MCF 10A (cell line): ENCODE measurements at regions not wholly inside any gene's neighbourhood (a gene's known extent, or its start where the extent isn't known, plus 50 kb on each side); places are given as distances from the start of the nearest gene placed in this dataset.

Experiments
- BruUV-seq: library from RNA; stranded (reverse); fragments of 400-500 nt; replicated peaks from 2 replicates; lab custom pipeline; 2021; lab: Mats Ljungman, UMichigan
- CTCF ChIA-PET: fragments of 300-600 bp; sonication (Branson Sonifier 250); formaldehyde crosslinking; extraction: SDS; loops from one replicate; lab custom pipeline; 2021; ENCODE audit warnings: antibody characterized with exemption, inconsistent platforms; lab: Yijun Ruan, JAX
- POLR2A ChIA-PET: fragments of 300-600, 350-650 bp; sonication (Branson Sonifier 250); formaldehyde crosslinking; extraction: SDS; loops from one replicate; lab custom pipeline; 2020; ENCODE audit warnings: antibody characterized with exemption, inconsistent platforms; lab: Yijun Ruan, JAX
- DNase-seq: peaks from one replicate; pipeline ENCODE4 v3.0.0-alpha.2; 2018; ENCODE audit not compliant: unreplicated experiment
- H3K27ac Mint-ChIP-seq: one replicate; pipeline ENCODE4 v1.8.0; 2022; ENCODE audit warnings: mild to moderate bottlenecking, low read depth, mixed read lengths; ENCODE audit not compliant: unreplicated experiment
- H3K27me3 Mint-ChIP-seq: one replicate; pipeline ENCODE4 v1.8.0; 2022; ENCODE audit warnings: mixed read lengths; ENCODE audit not compliant: insufficient read depth, unreplicated experiment
- H3K36me3 Mint-ChIP-seq: one replicate; pipeline ENCODE4 v1.8.0; 2022; ENCODE audit warnings: mild to moderate bottlenecking, moderate library complexity, mixed read lengths; ENCODE audit not compliant: insufficient read depth, unreplicated experiment
- H3K4me1 Mint-ChIP-seq: one replicate; pipeline ENCODE4 v1.8.0; 2022; ENCODE audit warnings: mixed read lengths; ENCODE audit not compliant: insufficient read depth, unreplicated experiment
- H3K4me3 Mint-ChIP-seq: one replicate; pipeline ENCODE4 v1.8.0; 2022; ENCODE audit warnings: mild to moderate bottlenecking, moderate library complexity, mixed read lengths; ENCODE audit not compliant: unreplicated experiment
- H3K9me3 Mint-ChIP-seq: one replicate; pipeline ENCODE4 v1.8.0; 2022; ENCODE audit warnings: mixed read lengths; ENCODE audit not compliant: unreplicated experiment
- intact Hi-C: fragments of 100-400 bp; cut with micrococcal nuclease; formaldehyde crosslinking; loops from 2 replicates; pipeline ENCODE4 v1.14.1; 2022
- TF ChIP-seq, protein P1 (sequence below): fragments of 200-600 bp; IDR thresholded peaks from one replicate; pipeline ENCODE4 v1.8.0; 2022; ENCODE audit warnings: antibody characterized with exemption, mild to moderate bottlenecking; ENCODE audit not compliant: unreplicated experiment

DNA sequence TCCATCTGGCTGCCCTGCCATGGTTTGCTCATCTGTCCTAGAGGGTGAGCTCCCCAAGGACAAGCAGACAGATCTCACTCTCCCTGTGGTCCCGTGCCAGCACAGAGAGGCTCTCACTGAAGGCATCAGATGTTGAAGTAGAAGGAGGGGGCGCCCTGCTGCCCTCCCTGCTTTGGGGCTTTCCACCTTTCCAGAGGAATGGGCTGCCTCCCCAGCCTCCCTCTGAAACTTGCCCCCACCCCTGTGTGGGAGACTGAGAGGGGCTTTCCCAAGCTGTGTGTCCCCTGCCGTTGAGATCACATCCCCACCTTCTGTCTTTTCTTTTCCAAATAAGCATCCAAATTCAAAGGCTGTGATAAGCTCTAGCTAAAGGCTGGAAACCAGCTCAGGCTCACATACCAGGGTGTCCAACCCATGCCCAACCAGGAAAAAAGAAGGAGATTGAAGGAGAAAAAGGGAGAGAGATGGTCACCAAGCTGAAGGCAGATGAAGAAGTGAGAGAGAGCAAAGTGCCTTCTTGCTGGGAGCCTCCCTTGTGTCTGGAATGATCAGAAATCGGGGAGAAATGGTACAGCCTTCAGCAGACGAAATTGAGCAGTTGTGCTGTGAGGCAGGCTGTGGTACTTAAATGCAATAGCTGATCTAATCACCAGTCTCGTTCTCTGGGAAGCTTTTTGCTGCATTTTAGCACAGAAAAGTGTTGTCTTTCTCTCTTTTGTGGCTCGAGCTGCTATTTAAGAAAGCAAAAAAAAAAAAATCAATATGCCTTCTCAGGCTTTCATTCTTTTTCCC, 145.9 kb upstream of the LHX1 start:
- POLR2A ChIA-PET: no interaction called here
- CTCF ChIA-PET: interaction anchor here (0.6 to 1.1 kb wide), 3 partner anchors 9 to 83 kb away, joined by 3 read pairs; no protein-coding TSS in a partner anchor
- no TSS peak for BruUV-seq
- intact Hi-C loops: no loop called here
- Mint-ChIP-seq H3K27me3 (peaks cover 59% of the 10 kb centered on the region), H3K4me3 (no peak overlapping the region), H3K27ac (no peak overlapping the region), H3K4me1 (no peaks in the 10 kb centered on the region), H3K9me3 (no peaks in the 10 kb centered on the region), H3K36me3 (no peaks in the 10 kb centered on the region)
- TF ChIP-seq, protein P1, sequence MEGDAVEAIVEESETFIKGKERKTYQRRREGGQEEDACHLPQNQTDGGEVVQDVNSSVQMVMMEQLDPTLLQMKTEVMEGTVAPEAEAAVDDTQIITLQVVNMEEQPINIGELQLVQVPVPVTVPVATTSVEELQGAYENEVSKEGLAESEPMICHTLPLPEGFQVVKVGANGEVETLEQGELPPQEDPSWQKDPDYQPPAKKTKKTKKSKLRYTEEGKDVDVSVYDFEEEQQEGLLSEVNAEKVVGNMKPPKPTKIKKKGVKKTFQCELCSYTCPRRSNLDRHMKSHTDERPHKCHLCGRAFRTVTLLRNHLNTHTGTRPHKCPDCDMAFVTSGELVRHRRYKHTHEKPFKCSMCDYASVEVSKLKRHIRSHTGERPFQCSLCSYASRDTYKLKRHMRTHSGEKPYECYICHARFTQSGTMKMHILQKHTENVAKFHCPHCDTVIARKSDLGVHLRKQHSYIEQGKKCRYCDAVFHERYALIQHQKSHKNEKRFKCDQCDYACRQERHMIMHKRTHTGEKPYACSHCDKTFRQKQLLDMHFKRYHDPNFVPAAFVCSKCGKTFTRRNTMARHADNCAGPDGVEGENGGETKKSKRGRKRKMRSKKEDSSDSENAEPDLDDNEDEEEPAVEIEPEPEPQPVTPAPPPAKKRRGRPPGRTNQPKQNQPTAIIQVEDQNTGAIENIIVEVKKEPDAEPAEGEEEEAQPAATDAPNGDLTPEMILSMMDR: no peak
- DNase-seq: no peak

DNA sequence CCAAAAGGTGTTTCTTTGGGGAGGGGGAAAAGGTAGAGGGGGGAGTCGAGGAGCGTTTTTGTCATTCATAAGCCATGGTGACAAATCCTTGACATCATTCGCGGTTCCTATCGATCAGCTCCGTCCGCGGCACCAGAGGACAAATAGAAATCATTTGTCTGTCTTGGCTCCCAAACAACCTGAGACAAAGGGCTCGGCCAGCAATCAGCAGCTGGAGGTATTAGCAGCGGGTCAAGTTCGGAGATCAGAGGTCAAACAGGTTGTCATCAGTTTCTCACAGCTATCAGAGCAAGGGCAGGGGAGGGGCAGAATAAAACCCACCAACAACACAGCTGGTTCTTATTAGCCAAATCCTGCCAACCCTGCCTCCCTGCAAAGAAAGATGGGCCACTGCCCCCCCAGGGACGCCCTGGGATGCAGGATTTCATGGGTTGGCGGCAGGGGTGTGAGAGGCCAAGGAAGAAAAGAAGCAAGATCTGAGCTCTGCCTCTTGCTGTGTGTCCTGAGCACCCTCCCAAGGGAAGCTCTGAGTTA, 145.3 kb upstream of the LHX1 start:
- TF ChIP-seq, protein P1: no peak
- no peak for DNase-seq
- H3K4me1 Mint-ChIP-seq: no peaks in the 10 kb centered on the region
- no peak overlapping the region for H3K27ac Mint-ChIP-seq
- H3K27me3 Mint-ChIP-seq: peaks cover 53% of the 10 kb centered on the region
- ChIA-PET CTCF (interaction anchor here (0.7 to 1.1 kb wide), 2 partner anchors 27 to 82 kb away, joined by 3 read pairs; no protein-coding TSS in a partner anchor), POLR2A (no interaction called here)
- no peaks in the 10 kb centered on the region for H3K36me3 Mint-ChIP-seq
- no peak overlapping the region for H3K4me3 Mint-ChIP-seq
- intact Hi-C loops: no loop called here
- no TSS peak for BruUV-seq
- H3K9me3 Mint-ChIP-seq: no peaks in the 10 kb centered on the region

DNA sequence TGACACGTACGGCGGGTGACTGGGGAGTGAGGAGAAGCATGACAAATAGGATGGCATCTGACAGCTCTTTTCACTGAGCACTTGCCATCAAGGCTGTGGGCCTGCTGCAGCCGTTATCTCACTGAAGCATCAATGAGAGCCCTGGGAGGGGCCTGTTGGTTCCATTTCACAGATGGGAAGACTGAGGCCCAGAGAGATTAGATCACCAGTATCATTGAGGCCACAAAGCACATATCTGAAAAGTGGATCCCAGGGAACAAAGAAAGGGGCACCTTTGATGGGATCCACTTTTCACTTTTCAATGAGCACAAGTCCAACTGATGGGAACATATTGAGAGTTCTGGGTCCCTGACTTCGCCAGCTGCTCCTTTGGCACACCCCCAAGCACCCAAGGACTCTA, 144.4 kb upstream of the LHX1 start:
- Mint-ChIP-seq H3K4me1 (no peaks in the 10 kb centered on the region), H3K36me3 (no peaks in the 10 kb centered on the region), H3K4me3 (no peak overlapping the region), H3K9me3 (no peaks in the 10 kb centered on the region), H3K27ac (no peak overlapping the region), H3K27me3 (peaks cover 44% of the 10 kb centered on the region)
- POLR2A ChIA-PET: no interaction called here
- BruUV-seq: no TSS peak
- intact Hi-C loops: no loop called here
- CTCF ChIA-PET: no interaction called here
- no peak for DNase-seq
- TF ChIP-seq, protein P1: no peak

DNA sequence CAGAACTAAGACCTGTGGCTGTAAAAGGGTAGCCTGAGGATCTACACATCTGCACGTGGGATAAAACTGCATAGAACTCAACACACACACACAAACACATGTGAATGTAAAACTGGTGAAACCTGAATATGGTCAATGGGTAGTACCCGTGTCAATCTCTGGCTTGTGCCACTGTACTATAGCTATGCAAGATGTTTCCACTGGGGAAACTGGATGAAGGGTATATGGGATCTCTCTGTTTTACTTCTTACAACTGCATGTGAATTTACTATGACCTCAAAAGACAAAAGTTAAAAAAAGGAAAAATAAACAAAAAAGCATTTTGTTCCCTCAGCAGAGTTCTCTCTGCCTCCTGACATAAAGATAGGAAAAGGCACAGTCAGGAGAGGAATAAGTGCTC, 143.3 kb upstream of the LHX1 start:
- CTCF ChIA-PET: no interaction called here
- no peak overlapping the region for H3K4me3 Mint-ChIP-seq
- no peaks in the 10 kb centered on the region for H3K36me3 Mint-ChIP-seq
- DNase-seq: no peak
- H3K9me3 Mint-ChIP-seq: no peaks in the 10 kb centered on the region
- POLR2A ChIA-PET: no interaction called here
- peaks cover 39% of the 10 kb centered on the region for H3K27me3 Mint-ChIP-seq
- TF ChIP-seq, protein P1: no peak
- no TSS peak for BruUV-seq
- no peak overlapping the region for H3K27ac Mint-ChIP-seq
- no peaks in the 10 kb centered on the region for H3K4me1 Mint-ChIP-seq
- intact Hi-C loops: no loop called here
